Neural progenitor cell (in vitro differentiated cells): ENCODE measurements at regions not wholly inside any gene's neighbourhood (a gene's known extent, or its start where the extent isn't known, plus 50 kb on each side); places are given as distances from the start of the nearest gene placed in this dataset.

Experiments
- DNase-seq: peaks from one replicate; pipeline ENCODE4 v3.0.0-alpha.2; 2016; ENCODE audit warnings: low spot score
- H2AFZ ChIP-seq: fragments of 200-600 bp; sonication (generic); replicated peaks from 2 replicates; pipeline ENCODE4 v1.6.1; 2016; ENCODE audit warnings: antibody characterized with exemption
- H3F3A ChIP-seq: fragments of 200-600 bp; sonication (generic); 2 replicates; pipeline ENCODE4 v1.6.1; 2016; ENCODE audit warnings: antibody characterized with exemption, low read depth
- H3K27ac ChIP-seq: fragments of 200-600 bp; sonication (generic); 2 replicates; pipeline ENCODE4 v1.5.1; 2016; ENCODE audit warnings: mild to moderate bottlenecking
- H3K27me3 ChIP-seq: fragments of 200-600 bp; sonication (generic); 2 replicates; pipeline ENCODE4 v1.6.1; 2016; ENCODE audit warnings: mild to moderate bottlenecking, moderate library complexity
- H3K36me3 ChIP-seq: fragments of 200-600 bp; sonication (generic); 2 replicates; pipeline ENCODE4 v1.5.1; 2016
- H3K4me1 ChIP-seq: fragments of 200-600 bp; sonication (generic); 2 replicates; pipeline ENCODE4 v1.6.1; 2016; ENCODE audit warnings: mixed run types
- H3K4me2 ChIP-seq: fragments of 200-600 bp; sonication (generic); 2 replicates; pipeline ENCODE4 v1.6.1; 2016
- H3K4me3 ChIP-seq: fragments of 200-600 bp; sonication (generic); 2 replicates; pipeline ENCODE4 v1.5.1; 2016
- H3K79me2 ChIP-seq: fragments of 200-600 bp; sonication (generic); 2 replicates; pipeline ENCODE4 v1.6.1; 2016; ENCODE audit warnings: low read depth
- H3K9ac ChIP-seq: fragments of 200-600 bp; sonication (generic); 2 replicates; pipeline ENCODE4 v1.6.1; 2016
- H3K9me3 ChIP-seq: fragments of 200-600 bp; sonication (generic); 2 replicates; pipeline ENCODE4 v1.5.1; 2016; ENCODE audit warnings: low read depth
- H4K20me1 ChIP-seq: fragments of 200-600 bp; sonication (generic); 2 replicates; pipeline ENCODE4 v1.6.1; 2016; ENCODE audit warnings: low read depth
- H3K27ac Mint-ChIP-seq: 3 replicates; pipeline ENCODE4 v1.8.0; 2021; ENCODE audit warnings: mixed read lengths
- H3K27me3 Mint-ChIP-seq: 2 replicates; pipeline ENCODE4 v1.8.0; 2022; ENCODE audit warnings: low read depth, mild to moderate bottlenecking, inconsistent platforms, moderate library complexity, mixed read lengths; ENCODE audit not compliant: insufficient read depth
- H3K36me3 Mint-ChIP-seq: 3 replicates; pipeline ENCODE4 v1.8.0; 2021; ENCODE audit warnings: mixed read lengths
- H3K4me1 Mint-ChIP-seq: 3 replicates; pipeline ENCODE4 v1.8.0; 2021; ENCODE audit warnings: mixed read lengths
- H3K4me3 Mint-ChIP-seq: 3 replicates; pipeline ENCODE4 v1.8.0; 2021; ENCODE audit warnings: mild to moderate bottlenecking, moderate library complexity, mixed read lengths
- H3K9me3 Mint-ChIP-seq: 3 replicates; pipeline ENCODE4 v1.8.0; 2020; ENCODE audit warnings: mixed read lengths
- CTCF ChIP-seq: fragments of 200-600 bp; sonication (generic); IDR thresholded peaks from 2 replicates; pipeline ENCODE4 v1.5.1; 2017; ENCODE audit warnings: antibody characterized with exemption, mild to moderate bottlenecking
- EZH2 ChIP-seq: fragments of 200-600 bp; sonication (generic); IDR thresholded peaks from 2 replicates; pipeline ENCODE4 v1.6.1; 2017; ENCODE audit warnings: antibody characterized with exemption, mild to moderate bottlenecking, moderate library complexity
- EZH2phosphoT487 ChIP-seq: fragments of 200-600 bp; sonication (generic); IDR thresholded peaks from 2 replicates; pipeline ENCODE4 v1.6.1; 2017; ENCODE audit warnings: antibody characterized with exemption

- no peaks in the 10 kb centered on the region for H3K4me1 Mint-ChIP-seq
- H3K27ac Mint-ChIP-seq, result no peak overlapping the region
- DNase-seq, result no peak
Measured at GRCh38 chr13:102954350-102954749, 108.5 kb downstream of the ERCC5 start.

GRCh38 chr13:102951808-102952207, 106.0 kb downstream of the ERCC5 start:
- no peak overlapping the region for H3K4me3 Mint-ChIP-seq
- Histone ChIP-seq H3K4me3 (no peak overlapping the region), H3K79me2 (no peaks in the 10 kb centered on the region), H4K20me1 (no peaks in the 10 kb centered on the region), H3K36me3 (no peaks in the 10 kb centered on the region), H3K4me1 (peaks cover 23% of the 10 kb centered on the region), H3K9me3 (no peaks in the 10 kb centered on the region), H3K4me2 (no peak overlapping the region), H2AFZ (peak overlapping the region; percentile 57), H3K27me3 (no peaks in the 10 kb centered on the region), H3K9ac (no peak overlapping the region), H3K27ac (no peak overlapping the region), H3F3A (no peaks in the 10 kb centered on the region)
- H3K27ac Mint-ChIP-seq, result peak overlapping the region; percentile 5
- TF ChIP-seq EZH2 (no peak), EZH2phosphoT487 (no peak), CTCF (no peak)
- no peaks in the 10 kb centered on the region for H3K36me3 Mint-ChIP-seq
- peaks cover 7% of the 10 kb centered on the region for H3K9me3 Mint-ChIP-seq
- peaks cover 16% of the 10 kb centered on the region for H3K4me1 Mint-ChIP-seq
- DNase-seq, result no peak
- peaks cover 2% of the 10 kb centered on the region for H3K27me3 Mint-ChIP-seq

More at GRCh38 chr13:102954350-102954749, 108.5 kb downstream of the ERCC5 start:
- no peak overlapping the region for H2AFZ ChIP-seq
- no peaks in the 10 kb centered on the region for H3F3A ChIP-seq
- Mint-ChIP-seq H3K36me3 (no peaks in the 10 kb centered on the region), H3K4me3 (no peak overlapping the region), H3K27me3 (peaks cover 2% of the 10 kb centered on the region), H3K9me3 (no peaks in the 10 kb centered on the region)
- no peaks in the 10 kb centered on the region for H3K36me3 ChIP-seq
- H3K27ac ChIP-seq, result no peak overlapping the region
- peaks cover 9% of the 10 kb centered on the region for H3K4me1 ChIP-seq
- H3K79me2 ChIP-seq, result no peaks in the 10 kb centered on the region
- H3K4me3 ChIP-seq, result no peak overlapping the region
- no peaks in the 10 kb centered on the region for H4K20me1 ChIP-seq
- H3K9me3 ChIP-seq, result no peaks in the 10 kb centered on the region
- no peaks in the 10 kb centered on the region for H3K27me3 ChIP-seq
- TF ChIP-seq EZH2 (no peak), EZH2phosphoT487 (no peak), CTCF (no peak)
- no peak overlapping the region for H3K4me2 ChIP-seq
- no peak overlapping the region for H3K9ac ChIP-seq

- H3K9me3 Mint-ChIP-seq, result peaks cover 16% of the 10 kb centered on the region
Measured at GRCh38 chr13:102947745-102948405, 102.0 kb downstream of the ERCC5 start.

More at GRCh38 chr13:102947745-102948405, 102.0 kb downstream of the ERCC5 start:
- Histone ChIP-seq H3K27me3 (no peaks in the 10 kb centered on the region), H4K20me1 (no peaks in the 10 kb centered on the region), H3K4me1 (peaks cover 30% of the 10 kb centered on the region), H3F3A (no peaks in the 10 kb centered on the region), H3K36me3 (no peaks in the 10 kb centered on the region), H3K79me2 (no peaks in the 10 kb centered on the region), H3K9ac (no peak overlapping the region), H3K4me2 (peak overlapping the region; percentile 39), H3K9me3 (no peaks in the 10 kb centered on the region), H2AFZ (no peak overlapping the region), H3K4me3 (no peak overlapping the region), H3K27ac (no peak overlapping the region)
- TF ChIP-seq EZH2phosphoT487 (no peak), EZH2 (no peak), CTCF (peak; percentile 8)
- H3K36me3 Mint-ChIP-seq, result no peaks in the 10 kb centered on the region
- H3K27ac Mint-ChIP-seq, result peak overlapping the region; percentile 70
- peak; percentile 63 for DNase-seq
- peaks cover 21% of the 10 kb centered on the region for H3K4me1 Mint-ChIP-seq
- peak overlapping the region; percentile 57 for H3K4me3 Mint-ChIP-seq
- peaks cover 2% of the 10 kb centered on the region for H3K27me3 Mint-ChIP-seq
